Mucosa of descending colon (tissue), 3 donors: ENCODE measurements at regions not wholly inside any gene's neighbourhood (a gene's known extent, or its start where the extent isn't known, plus 50 kb on each side); places are given as distances from the start of the nearest gene placed in this dataset.

Source experiments
- ATAC-seq: fragments of 200-7000 bp; cut with Tn5 transposase; one replicate; pipeline ENCODE4 v1.9.1; 2020; ENCODE audit warnings: mild to moderate bottlenecking, moderate library complexity
- DNase-seq, 3 donors: peaks; one replicate each; pipeline ENCODE4 v3.0.0-alpha.2; 2020
- H3K36me3 ChIP-seq: fragments of 200-600 bp; one replicate; pipeline ENCODE4 v1.8.0; 2021; ENCODE audit warnings: low read depth, mild to moderate bottlenecking
- H3K4me1 ChIP-seq: fragments of 200-600 bp; one replicate; pipeline ENCODE4 v1.8.0; 2021; ENCODE audit warnings: low read depth, mild to moderate bottlenecking
- H3K4me3 ChIP-seq: fragments of 200-600 bp; one replicate; pipeline ENCODE4 v1.8.0; 2021; ENCODE audit warnings: mild to moderate bottlenecking
- H3K9me3 ChIP-seq: fragments of 200-600 bp; one replicate; pipeline ENCODE4 v1.8.0; 2021; ENCODE audit warnings: mild to moderate bottlenecking
- CTCF ChIP-seq: fragments of 200-600 bp; IDR thresholded peaks from one replicate; pipeline ENCODE4 v1.8.0; 2022; ENCODE audit warnings: antibody characterized with exemption, mild to moderate bottlenecking
- intact Hi-C, 2 donors: fragments of 100-400 bp; cut with DNase I in 1 of 2; cut with micrococcal nuclease in 1 of 2; formaldehyde crosslinking; loops; one replicate each; pipeline versions ENCODE4 v1.11.0 to v1.11.1; 2022; cut with DNase I, micrococcal nuclease
- donor health status: DM: no; HTN: no; CAD: no; lungs with moderate emphysema.
- donor health status: DM: no; HTN: no; CAD: no.
- donor health status: DM: no; HTN: yes; CAD: no.

- intact Hi-C loops, result no loop called here
- Histone ChIP-seq H3K9me3 (no peaks in the 10 kb centered on the region), H3K4me1 (no peaks in the 10 kb centered on the region), H3K36me3 (no peaks in the 10 kb centered on the region), H3K4me3 (no peak overlapping the region)
- no peak for TF ChIP-seq CTCF
- DNase-seq (no peak), ATAC-seq (no peak)
Observed at GRCh38 chr2:225340923-225341322, 58.6 kb upstream of the NYAP2 start.

- DNase-seq (no peak), ATAC-seq (no peak)
- Histone ChIP-seq H3K9me3 (no peaks in the 10 kb centered on the region), H3K4me1 (no peaks in the 10 kb centered on the region), H3K36me3 (no peaks in the 10 kb centered on the region), H3K4me3 (no peak overlapping the region)
- intact Hi-C loops, result no loop called here
- no peak for TF ChIP-seq CTCF
Observed at GRCh38 chr2:225337183-225337582, 62.3 kb upstream of the NYAP2 start.

- ATAC-seq (no peak), DNase-seq (no peak)
- H3K36me3 ChIP-seq, result no peaks in the 10 kb centered on the region
- H3K9me3 ChIP-seq, result no peaks in the 10 kb centered on the region
- no peak overlapping the region for H3K4me3 ChIP-seq
- intact Hi-C loops, result no loop called here
- H3K4me1 ChIP-seq, result no peaks in the 10 kb centered on the region
- TF ChIP-seq CTCF, result no peak
Observed at GRCh38 chr2:225334514-225334913, 65.0 kb upstream of the NYAP2 start.

GRCh38 chr2:225328192-225328591 is 71.3 kb upstream of the NYAP2 start:
- DNase-seq (no peak), ATAC-seq (no peak)
- no peak overlapping the region for H3K4me3 ChIP-seq
- H3K9me3 ChIP-seq, result no peaks in the 10 kb centered on the region
- TF ChIP-seq CTCF, result no peak
- H3K4me1 ChIP-seq, result no peaks in the 10 kb centered on the region
- no peaks in the 10 kb centered on the region for H3K36me3 ChIP-seq
- intact Hi-C loops, result no loop called here

- Histone ChIP-seq H3K4me3 (no peak overlapping the region), H3K36me3 (no peaks in the 10 kb centered on the region), H3K4me1 (no peaks in the 10 kb centered on the region), H3K9me3 (no peaks in the 10 kb centered on the region)
- no peak for ATAC-seq
- no peak for TF ChIP-seq CTCF
- DNase-seq, result no peak
- intact Hi-C loops, result no loop called here
Observed at GRCh38 chr2:225326969-225327368, 72.5 kb upstream of the NYAP2 start.

GRCh38 chr2:225319872-225320271 is 79.6 kb upstream of the NYAP2 start:
- DNase-seq, result no peak
- intact Hi-C loops, result no loop called here
- Histone ChIP-seq H3K4me3 (no peak overlapping the region), H3K9me3 (peaks cover 10% of the 10 kb centered on the region), H3K36me3 (no peaks in the 10 kb centered on the region), H3K4me1 (no peaks in the 10 kb centered on the region)
- no peak for TF ChIP-seq CTCF
- no peak for ATAC-seq
